ENCODE measurements at regions not wholly inside any gene's neighbourhood (a gene's known extent, or its start where the extent isn't known, plus 50 kb on each side); places are given as distances from the start of the nearest gene placed in this dataset.
"Not testable (repeated sequence)": the region's sequence is repeated elsewhere in the genome, so short reads cannot be mapped to it uniquely, and the experiment has no call there.

GRCh38 chr6:67880939-67881705 is 754.0 kb upstream of the ADGRB3 start:
- Histone ChIP-seq H4K20me1 (ENCODE audit: insufficient read depth) (no peaks in the 10 kb centered on the region), H3K4me3 (no peak overlapping the region), H3K27me3 (ENCODE audit: insufficient read depth, low read depth) (no peaks in the 10 kb centered on the region), H3F3A (ENCODE audit: insufficient read depth, low read depth) (no peaks in the 10 kb centered on the region), H3K4me2 (no peak overlapping the region), H3K4me1 (replicated peaks; ENCODE audit: insufficient read depth) (no peaks in the 10 kb centered on the region), H3K36me3 (ENCODE audit: low read depth) (no peaks in the 10 kb centered on the region), H3K9me3 (ENCODE audit: insufficient read depth, low read depth) (no peaks in the 10 kb centered on the region), H2AFZ (no peak overlapping the region), H3K79me2 (ENCODE audit: low read depth) (no peaks in the 10 kb centered on the region), H3K27ac (no peak overlapping the region), H3K9me2 (ENCODE audit: insufficient read depth) (no peaks in the 10 kb centered on the region)
- intact Hi-C loops (cut with micrococcal nuclease; ENCODE audit: unreplicated experiment), result no loop called here
- BruUV-seq (replicated peaks), result no TSS peak
- POLR2A ChIA-PET (ENCODE audit: unreplicated experiment), result no interaction called here
- DNase-seq, result no peak
- CTCF ChIA-PET, result no interaction called here
- TF ChIP-seq CTCF (conservative IDR thresholded peaks at IDR 0.05), result no peak
- no peak for TF ChIP-seq EZH2 (IDR thresholded peaks at IDR 0.05; ENCODE audit: low read depth)

- POLR2A ChIA-PET (ENCODE audit: unreplicated experiment); CTCF ChIA-PET; H3K4me2 ChIP-seq; H3K9me3 ChIP-seq (ENCODE audit: insufficient read depth, low read depth); H3K9me2 ChIP-seq (ENCODE audit: insufficient read depth); H3K4me1 ChIP-seq (replicated peaks; ENCODE audit: insufficient read depth); H3K36me3 ChIP-seq (ENCODE audit: low read depth); H2AFZ ChIP-seq; DNase-seq; H3K4me3 ChIP-seq; H4K20me1 ChIP-seq (ENCODE audit: insufficient read depth); H3K79me2 ChIP-seq (ENCODE audit: low read depth); H3F3A ChIP-seq (ENCODE audit: insufficient read depth, low read depth); H3K27me3 ChIP-seq (ENCODE audit: insufficient read depth, low read depth); intact Hi-C loops (cut with micrococcal nuclease; ENCODE audit: unreplicated experiment); H3K27ac ChIP-seq; BruUV-seq (replicated peaks): not testable (repeated sequence)
These were observed 754.7 kb upstream of the ADGRB3 start for GRCh38 chr6:67880343-67880742.

- H3K79me2 ChIP-seq (ENCODE audit: low read depth); POLR2A ChIA-PET (ENCODE audit: unreplicated experiment); H3K9me2 ChIP-seq (ENCODE audit: insufficient read depth); H3K4me3 ChIP-seq; BruUV-seq (replicated peaks); H2AFZ ChIP-seq; H3K4me1 ChIP-seq (replicated peaks; ENCODE audit: insufficient read depth); H3K36me3 ChIP-seq (ENCODE audit: low read depth); H3F3A ChIP-seq (ENCODE audit: insufficient read depth, low read depth); H4K20me1 ChIP-seq (ENCODE audit: insufficient read depth); CTCF ChIA-PET; H3K27me3 ChIP-seq (ENCODE audit: insufficient read depth, low read depth); H3K4me2 ChIP-seq; H3K27ac ChIP-seq; H3K9me3 ChIP-seq (ENCODE audit: insufficient read depth, low read depth); intact Hi-C loops (cut with micrococcal nuclease; ENCODE audit: unreplicated experiment); DNase-seq: not testable (repeated sequence)
These were observed 755.2 kb upstream of the ADGRB3 start for GRCh38 chr6:67879928-67880327.

GRCh38 chr6:67879105-67879904 is 755.8 kb upstream of the ADGRB3 start:
- H3K36me3 ChIP-seq (ENCODE audit: low read depth); intact Hi-C loops (cut with micrococcal nuclease; ENCODE audit: unreplicated experiment); H3K79me2 ChIP-seq (ENCODE audit: low read depth); H3K4me2 ChIP-seq; H3K4me3 ChIP-seq; BruUV-seq (replicated peaks); H3K27me3 ChIP-seq (ENCODE audit: insufficient read depth, low read depth); H3F3A ChIP-seq (ENCODE audit: insufficient read depth, low read depth); H3K4me1 ChIP-seq (replicated peaks; ENCODE audit: insufficient read depth); DNase-seq; POLR2A ChIA-PET (ENCODE audit: unreplicated experiment); H3K9me2 ChIP-seq (ENCODE audit: insufficient read depth); H2AFZ ChIP-seq; CTCF ChIA-PET; H3K27ac ChIP-seq; H4K20me1 ChIP-seq (ENCODE audit: insufficient read depth); H3K9me3 ChIP-seq (ENCODE audit: insufficient read depth, low read depth): not testable (repeated sequence)

GRCh38 chr6:67878216-67878615 is 756.9 kb upstream of the ADGRB3 start:
- H4K20me1 ChIP-seq (ENCODE audit: insufficient read depth); H3K36me3 ChIP-seq (ENCODE audit: low read depth); H3K9me2 ChIP-seq (ENCODE audit: insufficient read depth); intact Hi-C loops (cut with micrococcal nuclease; ENCODE audit: unreplicated experiment); H3K4me1 ChIP-seq (replicated peaks; ENCODE audit: insufficient read depth); H3K4me3 ChIP-seq; BruUV-seq (replicated peaks); H2AFZ ChIP-seq; DNase-seq; H3K27me3 ChIP-seq (ENCODE audit: insufficient read depth, low read depth); POLR2A ChIA-PET (ENCODE audit: unreplicated experiment); H3F3A ChIP-seq (ENCODE audit: insufficient read depth, low read depth); CTCF ChIA-PET; H3K4me2 ChIP-seq; H3K79me2 ChIP-seq (ENCODE audit: low read depth); H3K27ac ChIP-seq; H3K9me3 ChIP-seq (ENCODE audit: insufficient read depth, low read depth): not testable (repeated sequence)

Measured in PC-9 (cell line).